GM21576 (cell line): ENCODE measurements at regions not wholly inside any gene's neighbourhood (a gene's known extent, or its start where the extent isn't known, plus 50 kb on each side); places are given as distances from the start of the nearest gene placed in this dataset.

Source experiments
- ATAC-seq: cut with Tn5 transposase; IDR thresholded peaks from one replicate; pipeline ENCODE4 v1.9.1; 2021; ENCODE audit warnings: mild to moderate bottlenecking, moderate library complexity; ENCODE audit not compliant: unreplicated experiment

GRCh38 chr1:187234706-187235105, 406.0 kb downstream of the PLA2G4A start:
- ATAC-seq: no peak

GRCh38 chr1:187236199-187236598, 407.4 kb downstream of the PLA2G4A start:
- ATAC-seq: no peak

- ATAC-seq: no peak
Observed at GRCh38 chr1:187236676-187237075, 407.9 kb downstream of the PLA2G4A start.

GRCh38 chr1:187237542-187237941, 408.8 kb downstream of the PLA2G4A start:
- no peak for ATAC-seq

- ATAC-seq: no peak
Observed at GRCh38 chr1:187241971-187242370, 413.2 kb downstream of the PLA2G4A start.

GRCh38 chr1:187244623-187245022, 415.9 kb downstream of the PLA2G4A start:
- no peak for ATAC-seq

- ATAC-seq: no peak
Observed at GRCh38 chr1:187245201-187245600, 416.5 kb downstream of the PLA2G4A start.

GRCh38 chr1:187249196-187249595, 420.4 kb downstream of the PLA2G4A start:
- ATAC-seq: no peak

- no peak for ATAC-seq
Observed at GRCh38 chr1:187252923-187253322, 424.2 kb downstream of the PLA2G4A start.

GRCh38 chr1:187257476-187257875, 428.7 kb downstream of the PLA2G4A start:
- ATAC-seq: no peak

- ATAC-seq: no peak
Observed at GRCh38 chr1:187261637-187262036, 432.9 kb downstream of the PLA2G4A start.

GRCh38 chr1:187262731-187263130, 434.0 kb downstream of the PLA2G4A start:
- no peak for ATAC-seq

- ATAC-seq: no peak
Observed at GRCh38 chr1:187264995-187265602, 436.4 kb downstream of the PLA2G4A start.

GRCh38 chr1:187266051-187266450, 437.3 kb downstream of the PLA2G4A start:
- no peak for ATAC-seq

GRCh38 chr1:187267827-187268226, 439.1 kb downstream of the PLA2G4A start:
- ATAC-seq: no peak

- no peak for ATAC-seq
Observed at GRCh38 chr1:187270256-187270655, 441.5 kb downstream of the PLA2G4A start.

- no peak for ATAC-seq
Observed at GRCh38 chr1:187275346-187275745, 446.6 kb downstream of the PLA2G4A start.

GRCh38 chr1:187275985-187276575, 447.3 kb downstream of the PLA2G4A start:
- ATAC-seq: no peak

GRCh38 chr1:187276677-187277076, 447.9 kb downstream of the PLA2G4A start:
- no peak for ATAC-seq

- no peak for ATAC-seq
Observed at GRCh38 chr1:187280031-187280430, 451.3 kb downstream of the PLA2G4A start.

- ATAC-seq: no peak
Observed at GRCh38 chr1:187281085-187281484, 452.3 kb downstream of the PLA2G4A start.

GRCh38 chr1:187283984-187284383, 455.2 kb downstream of the PLA2G4A start:
- no peak for ATAC-seq
